COLO829 (cell line): ENCODE measurements at regions not wholly inside any gene's neighbourhood (a gene's known extent, or its start where the extent isn't known, plus 50 kb on each side); places are given as distances from the start of the nearest gene placed in this dataset.
"Not testable (repeated sequence)": the region's sequence is repeated elsewhere in the genome, so short reads cannot be mapped to it uniquely, and the experiment has no call there.

Source experiments
- DNase-seq: peaks from one replicate; pipeline ENCODE4 v3.0.0; 2012; ENCODE audit warnings: low spot score

GRCh38 chr4:141534985-141535384 is 101.4 kb upstream of the IL15 start:
- DNase-seq: no peak

DNA sequence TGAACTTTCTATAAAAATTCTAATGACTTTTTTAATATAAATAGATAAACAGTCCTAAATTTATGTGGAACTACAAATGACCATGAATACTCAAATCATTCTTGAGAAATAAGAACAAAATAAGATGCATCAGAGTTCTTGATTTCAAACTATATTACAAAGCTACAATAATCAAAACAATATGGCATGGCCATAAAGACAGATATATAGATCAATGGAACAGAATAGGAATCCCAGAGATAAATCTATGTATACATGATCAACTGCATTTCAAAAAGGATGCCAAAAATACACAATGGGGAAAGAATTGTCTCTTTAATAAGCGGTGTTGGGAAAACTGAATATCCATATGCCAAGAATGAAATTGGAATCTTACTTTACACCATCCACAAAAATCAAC is 98.4 kb upstream of the IL15 start:
- no peak for DNase-seq

- no peak for DNase-seq
Observed at GRCh38 chr4:141540643-141541042, 95.7 kb upstream of the IL15 start.

GRCh38 chr4:141541851-141542250 is 94.5 kb upstream of the IL15 start:
- DNase-seq: no peak

- DNase-seq: no peak
Observed at GRCh38 chr4:141543176-141543575, 93.2 kb upstream of the IL15 start.

DNA sequence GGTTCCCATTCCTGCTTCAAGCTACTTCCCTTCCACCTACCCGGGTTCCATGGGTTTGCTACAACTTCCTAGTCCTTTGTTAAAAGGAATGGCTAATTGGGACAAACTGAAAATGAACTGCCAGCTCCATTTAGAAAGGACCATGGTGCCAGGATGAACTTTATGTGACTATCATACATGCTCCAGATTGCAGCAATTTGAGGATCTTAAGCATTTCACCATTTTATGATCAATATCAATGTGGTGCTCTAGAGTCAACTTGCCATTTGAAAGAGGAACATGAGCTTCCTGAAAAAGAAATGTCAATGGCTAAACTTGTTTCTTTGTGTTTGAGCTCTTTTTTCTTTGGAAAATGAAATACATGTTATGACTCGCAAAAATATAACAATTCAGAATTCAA is 92.7 kb upstream of the IL15 start:
- no peak for DNase-seq

DNA sequence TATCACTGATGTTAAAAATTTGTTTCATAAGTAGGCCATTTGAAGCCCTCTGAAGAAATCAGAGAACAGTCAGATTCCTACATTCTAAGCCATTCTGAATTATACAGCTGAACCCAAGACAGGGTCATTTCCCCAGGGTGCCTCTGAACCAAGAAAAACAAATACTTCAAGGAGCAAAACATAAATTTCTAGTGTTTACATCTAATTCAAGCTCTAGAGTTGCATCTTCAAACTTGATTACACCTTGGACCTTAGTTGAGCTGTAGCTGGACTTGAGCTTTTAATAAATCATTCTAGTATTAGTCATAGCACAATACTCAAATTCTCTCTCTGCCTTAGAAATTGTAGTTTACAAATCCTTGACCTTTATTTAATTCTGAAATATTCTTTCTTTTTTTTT is 87.6 kb upstream of the IL15 start:
- no peak for DNase-seq

GRCh38 chr4:141560056-141560455 is 76.3 kb upstream of the IL15 start:
- DNase-seq: no peak

GRCh38 chr4:141562649-141563048 is 73.7 kb upstream of the IL15 start:
- no peak for DNase-seq

DNA sequence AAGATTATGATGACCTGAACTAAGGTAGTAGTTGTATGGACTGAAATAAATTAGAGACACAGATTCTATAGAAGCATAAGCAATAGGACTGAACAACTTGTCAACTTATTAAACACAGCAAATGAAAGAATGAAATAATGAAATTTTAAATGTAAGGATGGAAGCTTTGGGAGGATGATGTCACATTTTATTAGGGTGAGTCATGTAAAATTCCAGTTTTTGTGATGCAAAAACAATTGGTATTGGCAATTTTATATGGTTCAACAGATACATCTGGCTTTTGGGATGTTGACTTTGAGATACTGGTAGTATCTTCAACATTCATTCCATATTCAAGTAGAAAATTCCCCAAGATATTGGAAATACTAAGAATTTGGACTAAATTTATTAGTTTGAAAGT is 72.7 kb upstream of the IL15 start:
- DNase-seq: no peak

DNA sequence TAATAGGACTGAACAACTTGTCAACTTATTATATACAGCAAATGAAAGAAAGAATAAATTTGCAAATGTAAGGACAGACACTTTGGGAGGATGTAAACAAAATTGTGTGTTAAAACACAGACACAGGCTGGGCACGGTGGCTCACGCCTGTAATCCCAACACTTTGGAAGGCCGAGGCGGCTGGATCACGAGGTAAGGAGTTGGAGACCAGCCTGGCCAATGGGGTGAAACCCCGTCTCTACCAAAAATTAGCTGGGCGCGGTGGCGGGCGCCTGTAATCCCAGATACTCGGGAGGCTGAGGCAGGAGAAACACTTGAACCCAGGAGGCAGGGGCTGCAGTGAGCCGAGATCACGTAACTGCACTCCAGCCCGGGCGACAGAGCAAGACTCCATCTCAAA is 71.4 kb upstream of the IL15 start:
- DNase-seq: not testable (repeated sequence)

DNA sequence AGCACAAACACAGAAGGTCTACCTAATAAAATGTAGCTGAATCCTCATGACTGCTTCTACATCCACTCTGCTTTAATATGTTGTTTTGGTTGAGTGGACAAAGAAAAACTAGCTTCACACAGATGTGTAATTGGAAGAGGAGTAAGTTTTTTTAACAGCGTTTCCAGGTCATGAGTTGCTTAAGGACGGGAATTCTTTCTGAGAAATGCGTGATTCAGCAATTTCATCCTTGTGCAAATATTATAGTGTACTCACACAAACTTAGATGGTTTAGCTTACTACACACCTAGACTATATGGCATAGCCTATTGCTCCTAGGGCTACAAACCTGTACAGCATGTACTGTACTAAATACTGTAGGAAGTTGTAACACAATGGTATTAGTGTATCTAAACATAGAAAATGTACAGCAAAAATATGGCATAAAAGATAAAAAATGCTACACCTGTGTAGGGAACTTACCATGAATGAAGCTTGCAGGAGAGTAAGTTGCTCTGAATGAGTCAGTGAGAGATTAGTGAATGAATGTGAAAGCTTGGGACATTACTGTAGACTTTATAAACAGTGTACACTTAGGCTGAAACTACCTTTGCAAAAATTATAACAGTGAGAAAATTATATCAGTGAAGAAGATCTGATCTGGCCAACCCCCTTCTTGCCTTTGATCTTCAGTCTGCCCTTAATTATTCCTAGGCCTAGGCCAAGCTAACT is 70.8 kb upstream of the IL15 start:
- no peak for DNase-seq

- no peak for DNase-seq
Observed at GRCh38 chr4:141567326-141567915, 69.0 kb upstream of the IL15 start.

DNA sequence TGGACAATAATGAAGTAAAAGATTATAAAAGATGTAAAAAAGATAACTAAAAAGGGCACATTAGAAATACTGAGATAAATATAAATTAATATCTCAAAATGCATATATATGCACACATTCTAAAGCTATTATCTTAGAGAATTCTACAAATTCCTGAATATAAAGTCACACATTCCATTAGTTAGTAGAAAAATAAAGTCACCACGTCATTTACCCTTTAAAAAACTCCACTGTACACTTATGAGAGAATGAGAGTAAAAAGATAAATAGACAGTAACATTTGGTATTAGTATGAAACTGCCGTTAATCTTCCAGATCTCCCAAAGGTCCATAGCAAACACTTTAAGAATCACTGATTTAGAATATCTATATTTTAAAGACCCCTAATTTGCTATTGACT is 67.2 kb upstream of the IL15 start:
- no peak for DNase-seq

GRCh38 chr4:141570290-141570689 is 66.1 kb upstream of the IL15 start:
- DNase-seq: no peak

GRCh38 chr4:141571362-141571761 is 65.0 kb upstream of the IL15 start:
- DNase-seq: no peak

DNA sequence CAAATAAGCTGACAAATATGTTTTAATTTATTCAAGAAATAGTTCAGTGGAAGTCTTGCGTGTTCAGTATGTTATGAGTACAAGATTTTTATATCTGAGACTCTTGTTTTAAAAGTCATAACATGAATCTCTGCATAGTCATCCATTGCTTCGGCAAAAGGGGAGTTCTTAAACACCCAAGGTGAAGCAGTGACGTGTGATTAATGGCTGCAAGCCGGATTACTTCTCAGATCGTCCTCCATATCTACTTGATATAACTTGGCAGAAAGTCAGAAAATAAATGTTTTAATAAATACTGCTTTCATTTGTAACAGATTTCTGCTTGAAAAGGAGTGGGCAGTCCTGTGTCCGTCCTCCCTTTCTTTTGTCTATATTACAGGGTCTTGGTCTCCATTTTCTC is 64.6 kb upstream of the IL15 start:
- no peak for DNase-seq

DNA sequence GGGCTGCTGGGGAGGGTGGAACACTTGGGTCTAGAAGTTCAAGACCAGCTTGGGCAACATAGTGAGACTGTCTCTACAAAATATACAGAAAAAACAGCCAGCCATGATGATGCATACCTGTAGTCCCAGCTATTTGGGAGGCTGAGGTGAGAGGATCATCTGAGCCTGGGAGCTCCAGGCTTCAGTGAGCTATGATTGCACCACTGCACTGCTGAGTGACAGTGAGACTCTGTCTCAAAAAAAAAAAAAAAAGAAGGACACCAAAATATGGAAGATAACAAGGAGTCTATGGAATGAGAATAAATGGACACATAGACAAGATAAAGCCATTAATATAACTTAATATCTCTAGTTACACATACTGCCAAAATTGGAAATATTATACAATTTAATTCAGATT is 62.7 kb upstream of the IL15 start:
- DNase-seq: no peak

- no peak for DNase-seq
Observed at GRCh38 chr4:141575884-141576283, 60.5 kb upstream of the IL15 start.

GRCh38 chr4:141576585-141577110 is 59.7 kb upstream of the IL15 start:
- DNase-seq: no peak

DNA sequence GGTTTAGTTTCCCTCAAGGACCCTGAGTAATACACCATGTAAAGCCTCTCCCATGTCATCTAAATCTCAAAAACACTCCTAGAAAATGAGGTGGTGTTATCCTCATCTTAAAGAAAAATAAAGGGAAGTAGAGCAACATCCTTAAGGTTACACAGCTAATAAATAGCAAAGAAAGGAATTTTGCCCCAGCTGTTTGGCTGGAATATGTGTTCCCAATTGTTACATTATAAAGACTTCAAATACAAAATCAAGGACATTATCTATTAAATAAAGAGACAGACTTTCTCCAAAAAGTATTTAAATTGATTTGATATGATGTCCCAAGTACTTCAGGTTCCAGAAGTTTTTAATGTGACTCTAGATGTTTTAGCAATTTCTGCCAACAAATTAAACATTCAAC is 57.9 kb upstream of the IL15 start:
- DNase-seq: no peak

- no peak for DNase-seq
Observed at GRCh38 chr4:141580523-141580922, 55.9 kb upstream of the IL15 start.
